ENCODE measurements at regions not wholly inside any gene's neighbourhood (a gene's known extent, or its start where the extent isn't known, plus 50 kb on each side); places are given as distances from the start of the nearest gene placed in this dataset.

DNA sequence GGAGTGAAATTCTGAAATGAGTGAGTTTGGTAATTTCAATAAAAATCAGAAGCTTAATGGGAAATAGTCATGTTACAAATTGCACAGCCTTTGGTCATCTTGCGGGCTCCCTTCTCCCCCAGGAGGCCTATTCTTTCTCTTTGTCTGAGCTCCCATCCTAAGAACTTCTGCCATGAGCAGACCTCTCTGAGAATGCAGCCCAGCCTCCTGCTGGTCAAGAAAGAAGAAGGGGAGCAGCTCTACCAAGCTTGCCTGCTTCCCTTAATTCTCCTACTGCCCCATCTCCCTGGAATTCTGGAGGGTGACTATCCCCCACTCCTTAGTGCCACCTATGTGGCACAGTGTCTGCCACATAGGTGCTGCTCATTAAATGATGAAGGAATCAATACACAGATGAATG, 300.7 kb upstream of the DAB1 start:
- TF ChIP-seq, protein P1, sequence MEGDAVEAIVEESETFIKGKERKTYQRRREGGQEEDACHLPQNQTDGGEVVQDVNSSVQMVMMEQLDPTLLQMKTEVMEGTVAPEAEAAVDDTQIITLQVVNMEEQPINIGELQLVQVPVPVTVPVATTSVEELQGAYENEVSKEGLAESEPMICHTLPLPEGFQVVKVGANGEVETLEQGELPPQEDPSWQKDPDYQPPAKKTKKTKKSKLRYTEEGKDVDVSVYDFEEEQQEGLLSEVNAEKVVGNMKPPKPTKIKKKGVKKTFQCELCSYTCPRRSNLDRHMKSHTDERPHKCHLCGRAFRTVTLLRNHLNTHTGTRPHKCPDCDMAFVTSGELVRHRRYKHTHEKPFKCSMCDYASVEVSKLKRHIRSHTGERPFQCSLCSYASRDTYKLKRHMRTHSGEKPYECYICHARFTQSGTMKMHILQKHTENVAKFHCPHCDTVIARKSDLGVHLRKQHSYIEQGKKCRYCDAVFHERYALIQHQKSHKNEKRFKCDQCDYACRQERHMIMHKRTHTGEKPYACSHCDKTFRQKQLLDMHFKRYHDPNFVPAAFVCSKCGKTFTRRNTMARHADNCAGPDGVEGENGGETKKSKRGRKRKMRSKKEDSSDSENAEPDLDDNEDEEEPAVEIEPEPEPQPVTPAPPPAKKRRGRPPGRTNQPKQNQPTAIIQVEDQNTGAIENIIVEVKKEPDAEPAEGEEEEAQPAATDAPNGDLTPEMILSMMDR (IDR thresholded peaks at IDR 0.05; ENCODE audit: insufficient read depth, low read length, poor library complexity, severe bottlenecking), result no peak
- no peak for TF ChIP-seq EZH2phosphoT487 (conservative IDR thresholded peaks at IDR 0.05; ENCODE audit: low read length)
